Frontal cortex (tissue), 3 donors: ENCODE measurements at regions not wholly inside any gene's neighbourhood (a gene's known extent, or its start where the extent isn't known, plus 50 kb on each side); places are given as distances from the start of the nearest gene placed in this dataset.

ENCODE experiments used
- DNase-seq, 2 donors: peaks; one replicate each; pipeline ENCODE4 v3.0.0; 2012; ENCODE audit warnings: low spot score in 2 of 2
- FAIRE-seq: peaks from 2 replicates; lab custom pipeline; 2012; peaks lifted over from hg19 to GRCh38; lab: Jason Lieb, UNC
- donor health status: control.
- donor health status: control.
- donor health status: control.

DNA sequence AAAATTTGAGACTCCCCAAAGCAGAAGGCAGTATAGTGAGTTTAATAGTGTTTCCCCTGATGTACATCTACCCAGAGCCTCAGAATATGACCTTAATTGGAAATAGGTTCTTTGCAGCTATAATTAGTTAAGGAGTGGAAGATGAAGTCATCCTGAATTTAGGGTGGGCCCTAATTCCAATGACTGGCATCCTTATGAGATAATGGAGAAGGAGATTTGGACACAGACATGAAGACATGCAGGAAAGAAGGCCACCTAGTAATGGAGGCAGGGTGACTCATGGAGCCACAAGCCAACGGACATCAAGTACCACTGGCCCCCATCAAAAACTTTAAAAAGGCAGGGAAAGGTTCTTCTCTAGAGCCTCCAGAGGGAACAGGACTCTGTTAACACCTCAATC lies 308.9 kb downstream of the TXNL1 start:
- no peak for FAIRE-seq
- DNase-seq, result no peak

DNA sequence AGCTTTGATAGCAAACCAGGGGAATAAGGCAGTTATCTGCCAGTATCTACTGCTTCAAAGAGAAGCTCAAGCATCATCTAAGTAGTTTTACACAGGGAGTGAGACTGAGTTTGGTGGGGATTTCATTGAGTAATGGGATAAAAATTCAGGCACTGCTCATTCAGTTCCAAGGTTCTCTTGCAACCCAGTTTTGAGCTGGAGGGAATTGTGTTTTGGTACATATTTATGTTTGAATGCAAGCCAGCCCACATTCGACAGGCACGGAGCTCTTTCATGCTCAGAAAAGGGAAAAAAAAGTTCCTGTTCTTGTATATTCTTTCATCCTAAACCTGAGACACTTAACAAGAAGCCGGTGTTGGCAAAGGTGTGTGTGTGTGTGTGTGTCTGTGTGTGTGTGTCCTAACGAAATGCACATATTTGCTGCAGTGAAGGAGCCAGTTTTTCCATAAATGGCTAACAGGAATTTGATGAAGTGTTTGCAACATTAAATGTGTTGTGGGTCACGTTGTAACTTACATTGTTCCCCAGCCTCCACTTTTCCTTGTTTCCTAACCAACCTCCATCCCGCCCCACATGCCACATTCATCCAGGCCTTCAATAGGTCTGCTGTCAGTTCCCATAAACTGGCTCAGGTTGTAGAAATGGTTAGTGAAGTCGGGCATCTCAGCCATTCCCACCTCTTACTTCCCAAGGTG lies 311.1 kb downstream of the TXNL1 start:
- no peak for DNase-seq
- FAIRE-seq, result no peak

DNA sequence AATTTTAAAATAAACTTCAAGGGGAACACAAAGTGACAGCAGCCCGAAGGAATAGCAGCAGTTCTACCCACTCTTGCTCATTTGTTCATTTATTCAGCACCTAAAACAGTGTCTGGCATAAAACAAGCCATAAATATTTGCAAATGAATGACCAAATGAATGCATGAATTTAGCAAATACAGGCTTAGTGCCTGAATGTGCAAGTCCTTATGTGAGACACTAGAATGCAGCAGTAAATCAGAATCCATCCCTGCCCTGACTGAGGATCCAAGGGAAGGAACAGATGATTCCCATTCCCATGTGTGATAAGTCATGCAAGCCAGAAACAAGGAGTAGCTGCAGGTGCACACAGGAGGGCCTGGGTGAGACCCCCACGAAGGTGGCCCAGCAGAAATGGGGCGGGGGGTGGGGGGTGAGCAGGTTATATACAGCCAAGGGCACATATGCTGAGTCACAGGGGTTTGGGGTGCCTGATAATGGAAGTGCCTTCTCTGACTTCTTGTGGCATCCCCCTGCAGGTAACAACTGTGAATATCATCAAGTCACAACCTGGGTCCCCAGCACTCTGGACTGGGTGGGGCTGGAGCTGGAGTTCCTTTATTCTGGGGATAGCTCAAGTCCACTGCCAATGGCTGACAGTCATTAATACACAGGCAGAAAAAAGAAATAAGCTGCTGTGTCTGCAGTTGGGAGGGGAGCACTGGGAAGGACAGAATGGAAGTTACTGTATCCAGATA lies 311.9 kb downstream of the TXNL1 start:
- no peak for FAIRE-seq
- DNase-seq, result no peak

DNA sequence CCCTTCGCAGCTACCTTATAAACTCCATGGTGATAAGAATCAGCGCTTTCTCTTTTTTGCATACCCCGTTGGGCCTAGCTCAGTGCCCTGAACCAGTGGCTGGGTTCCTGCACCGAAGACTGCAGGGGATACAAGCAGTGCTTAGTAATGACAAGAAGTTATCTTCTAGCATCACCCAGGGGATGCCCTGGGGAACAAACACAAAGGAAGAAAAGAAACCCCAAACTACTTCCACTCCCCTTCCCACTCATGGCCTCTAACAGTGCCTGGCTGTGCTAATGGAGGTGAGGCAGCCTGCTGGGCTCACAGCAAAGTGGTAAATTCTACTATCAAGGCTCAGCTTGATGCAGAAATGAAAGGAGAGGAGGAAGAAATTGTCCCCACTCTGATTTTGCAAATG lies 314.7 kb downstream of the TXNL1 start:
- DNase-seq (no peak), FAIRE-seq (no peak)

DNA sequence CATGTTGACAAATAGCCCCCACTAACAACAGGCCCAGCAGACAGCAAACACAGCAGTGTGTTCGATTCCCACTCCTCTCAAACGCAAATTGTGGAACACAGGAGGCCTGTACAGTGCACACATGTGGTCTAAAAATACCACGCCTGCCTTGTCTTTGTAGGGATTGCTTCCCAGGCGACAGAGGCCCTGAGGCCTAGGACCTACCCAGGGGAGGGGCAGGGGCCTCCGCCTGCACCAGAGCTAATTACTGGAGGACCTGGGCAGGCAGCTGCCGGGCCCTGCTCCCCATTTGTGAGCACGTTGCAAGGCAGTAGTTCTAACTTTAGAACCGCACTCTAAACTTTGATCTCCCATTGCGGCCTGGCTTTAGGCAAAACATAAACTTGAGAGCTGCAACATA lies 316.0 kb downstream of the TXNL1 start:
- DNase-seq, result no peak
- no peak for FAIRE-seq

DNA sequence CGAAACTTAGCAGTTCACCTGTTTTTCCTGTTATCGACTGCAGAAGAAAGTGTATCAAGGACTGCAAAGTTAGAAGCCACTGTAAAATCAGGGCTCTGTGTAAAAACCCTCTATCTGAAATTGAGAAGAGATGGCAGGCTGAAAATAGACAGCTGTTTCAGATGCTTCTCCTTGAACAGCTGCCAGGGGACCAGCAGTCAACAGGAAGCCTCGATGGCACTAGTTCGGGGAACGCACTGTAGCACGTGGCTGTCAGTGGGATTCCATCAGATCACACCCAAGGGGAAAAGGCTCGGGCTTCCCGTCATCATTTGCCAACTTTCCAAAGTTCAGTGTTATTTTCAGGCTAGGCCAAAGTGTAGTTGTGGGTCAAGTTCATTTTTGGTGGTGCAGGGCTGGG lies 316.9 kb downstream of the TXNL1 start:
- no peak for FAIRE-seq

DNA sequence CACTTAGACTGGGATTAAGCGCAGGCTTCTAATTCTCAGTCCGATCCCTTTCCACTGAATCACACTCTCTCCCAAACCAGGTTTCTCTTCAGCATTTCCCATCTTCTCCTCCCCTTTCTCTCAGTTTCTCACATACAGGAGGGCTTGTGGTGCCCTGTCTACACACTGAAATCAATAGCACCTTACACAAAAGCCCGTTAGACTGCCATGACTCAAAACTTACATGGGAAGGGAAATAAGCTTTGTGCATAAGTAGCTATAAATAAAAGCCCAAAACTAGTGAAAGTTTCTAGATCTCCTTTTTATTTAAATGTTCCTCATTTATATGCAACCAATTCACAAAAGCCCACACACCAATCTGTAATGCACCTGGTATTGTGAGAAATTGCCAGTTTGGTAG lies 318.4 kb downstream of the TXNL1 start:
- DNase-seq (no peak), FAIRE-seq (no peak)

More for the DNA sequence above, 316.9 kb downstream of the TXNL1 start:
- DNase-seq, result no peak

DNA sequence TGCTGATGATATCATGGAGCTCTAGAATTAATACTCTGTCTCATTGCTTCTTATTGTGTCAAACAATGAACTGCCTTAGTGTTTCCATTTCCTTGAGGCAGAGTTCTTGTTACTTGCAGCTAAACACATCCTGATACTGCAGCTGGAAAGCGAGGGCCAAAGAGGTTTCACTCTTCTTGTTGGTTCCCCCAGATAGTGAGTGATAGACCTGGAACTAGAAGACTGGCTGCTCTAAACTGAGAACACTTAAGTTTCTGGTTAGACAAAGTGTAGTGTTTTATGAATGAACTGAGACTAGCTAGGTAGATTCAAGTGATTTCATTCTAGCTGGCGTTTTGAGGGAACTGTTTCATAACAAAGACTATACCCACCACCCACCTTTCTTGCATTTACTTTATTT lies 321.7 kb downstream of the TXNL1 start:
- DNase-seq, result no peak
- FAIRE-seq, result no peak

DNA sequence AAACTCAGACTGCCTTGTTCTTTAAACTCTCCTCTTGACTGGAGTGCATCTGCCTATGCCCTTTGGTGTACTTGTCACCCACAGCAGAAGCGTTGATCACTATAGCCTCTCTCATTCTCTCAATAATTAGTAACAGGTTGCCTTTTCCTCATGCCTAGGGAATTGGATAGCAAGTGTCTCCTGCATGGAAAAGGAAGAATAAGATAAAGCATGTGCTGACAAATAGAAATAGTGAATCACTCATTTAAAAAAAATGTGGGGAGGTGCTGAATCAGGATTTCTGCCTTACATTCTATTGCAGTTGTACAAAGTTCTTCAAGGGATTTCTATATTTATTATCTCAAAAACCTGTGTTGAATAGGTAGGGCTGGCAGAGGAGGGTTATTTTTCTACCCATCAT lies 323.0 kb downstream of the TXNL1 start:
- no peak for FAIRE-seq

DNA sequence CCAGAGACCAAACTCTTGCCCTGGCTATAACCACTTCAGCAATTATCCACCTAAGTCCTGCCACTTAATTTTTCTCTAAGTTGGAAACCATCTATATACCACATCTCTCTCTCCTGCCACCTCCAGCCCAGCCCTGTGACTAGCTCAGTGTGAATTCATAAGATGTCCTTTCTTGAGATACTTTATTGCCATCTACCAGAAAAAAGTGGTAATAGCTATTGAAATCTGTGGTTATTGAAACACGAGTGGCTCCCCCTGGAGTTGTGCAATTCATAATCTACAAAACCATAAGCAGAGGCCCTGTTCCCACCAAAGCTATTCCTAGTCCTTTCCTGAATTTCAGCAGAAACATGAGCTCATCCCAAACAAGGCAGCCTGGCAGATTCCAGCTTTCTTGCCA lies 324.0 kb downstream of the TXNL1 start:
- FAIRE-seq (no peak), DNase-seq (no peak)

More for the DNA sequence above, 323.0 kb downstream of the TXNL1 start:
- DNase-seq, result no peak

DNA sequence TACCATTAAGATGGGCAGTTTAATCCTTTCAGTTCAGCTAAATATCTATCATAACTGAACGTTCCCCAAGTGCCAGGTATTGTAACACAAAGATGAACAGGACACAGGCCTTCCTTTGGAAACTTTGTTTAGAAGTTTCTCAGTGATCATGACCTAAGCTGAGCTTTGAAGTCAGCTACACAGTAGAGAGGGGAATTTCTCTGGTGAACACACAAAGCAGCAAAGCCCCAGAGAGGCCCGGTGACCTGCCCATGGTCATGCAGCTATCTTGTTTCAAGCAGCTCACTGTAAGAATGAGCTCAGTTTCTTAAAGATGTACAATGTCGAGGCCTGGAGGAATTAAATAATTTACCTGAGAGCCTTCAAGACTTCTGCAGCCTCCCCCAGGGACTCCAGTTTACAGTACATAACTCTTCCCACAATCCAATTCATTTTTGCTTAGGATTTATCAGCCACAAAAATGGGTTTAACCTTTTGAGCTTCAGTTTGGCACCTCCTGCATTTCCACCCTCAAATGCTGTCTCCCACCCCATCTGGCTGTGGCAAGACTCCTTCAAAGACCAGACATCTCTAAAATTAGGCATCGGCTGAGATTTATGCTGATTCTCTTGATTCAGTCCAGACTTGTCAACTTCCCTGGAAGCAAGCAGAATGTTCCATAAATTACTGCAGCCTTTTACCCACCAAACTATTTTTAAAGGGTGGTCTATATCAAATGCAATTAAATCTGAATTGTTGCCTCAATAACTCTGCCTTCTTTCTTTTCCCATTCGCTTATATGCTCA lies 325.6 kb downstream of the TXNL1 start:
- FAIRE-seq (no peak), DNase-seq (no peak)

DNA sequence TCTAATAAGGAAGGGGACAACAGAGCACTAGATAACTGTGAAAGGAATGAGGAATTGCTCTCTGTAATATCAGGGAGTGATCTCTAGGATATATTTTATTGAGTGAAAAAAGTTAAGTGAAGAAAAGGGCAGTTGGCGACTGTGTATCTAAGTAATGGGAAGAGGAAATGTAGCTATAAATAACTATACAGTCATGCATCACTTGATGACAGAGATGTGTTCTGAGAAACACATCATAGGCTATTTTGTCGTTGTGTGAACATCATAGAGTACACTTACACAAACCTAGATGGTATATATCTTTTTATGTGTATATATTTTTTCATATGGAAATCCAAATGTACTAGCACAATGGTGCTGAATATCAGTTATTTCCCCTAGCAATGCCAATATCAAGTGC lies 329.3 kb downstream of the TXNL1 start:
- no peak for FAIRE-seq
- no peak for DNase-seq

DNA sequence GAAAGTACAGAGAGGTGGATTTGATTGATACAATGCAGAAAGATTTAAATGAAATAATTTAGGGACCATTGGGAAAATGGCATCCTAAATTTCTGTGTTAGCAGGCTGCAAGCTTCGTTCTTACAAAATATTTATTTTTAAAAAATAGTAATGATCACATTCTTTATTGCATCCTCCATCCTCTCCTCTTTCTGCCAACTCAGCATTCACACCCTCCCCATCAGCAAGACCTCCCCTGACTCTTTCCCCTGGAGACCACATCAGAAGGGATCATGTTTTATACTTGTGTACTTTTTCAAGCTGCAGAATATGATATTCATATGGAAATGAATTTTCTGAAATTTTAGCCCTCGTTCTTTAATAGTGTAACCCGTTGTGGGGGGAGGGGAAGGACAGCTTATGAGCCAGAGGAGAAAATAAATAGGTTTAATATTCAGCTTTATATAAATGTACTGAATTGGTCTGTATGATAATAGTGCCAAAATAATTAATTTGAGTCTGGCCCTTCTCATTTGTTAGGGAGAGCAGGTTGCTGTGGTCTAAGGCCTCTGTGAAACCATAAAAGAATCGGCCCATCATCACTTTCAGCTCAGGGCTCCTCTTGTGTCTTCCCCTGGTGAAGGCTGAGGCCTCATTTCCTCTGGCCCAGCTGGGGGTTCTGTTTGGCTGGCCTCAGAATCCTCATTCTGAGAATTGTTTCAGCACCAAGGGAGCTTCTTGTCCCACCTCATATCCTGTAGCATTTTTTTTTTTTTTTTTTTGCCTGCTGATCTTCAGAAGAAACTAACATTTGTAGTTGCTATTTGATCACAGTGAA lies 330.8 kb downstream of the TXNL1 start:
- no peak for FAIRE-seq

DNA sequence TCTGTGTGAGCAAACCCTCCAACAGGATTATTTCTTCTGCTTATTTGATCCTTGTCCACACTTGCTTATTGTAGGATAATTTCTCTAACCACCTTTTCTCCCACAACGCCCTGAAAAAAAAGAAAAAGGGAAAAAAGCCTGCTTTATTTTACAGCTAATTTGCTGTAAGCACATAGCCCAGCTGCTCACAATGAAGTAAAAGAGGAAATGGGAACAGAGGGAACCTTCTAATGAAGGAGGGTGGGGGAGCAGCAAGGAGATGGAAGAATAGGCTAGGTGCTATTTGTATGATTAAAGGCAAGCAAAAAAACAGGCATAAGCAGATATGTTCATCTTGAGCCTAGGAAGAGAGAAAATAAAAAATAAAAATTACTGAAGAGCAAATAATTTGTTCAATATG lies 331.6 kb downstream of the TXNL1 start:
- no peak for DNase-seq
- FAIRE-seq, result no peak

More for the DNA sequence above, 330.8 kb downstream of the TXNL1 start:
- no peak for DNase-seq

DNA sequence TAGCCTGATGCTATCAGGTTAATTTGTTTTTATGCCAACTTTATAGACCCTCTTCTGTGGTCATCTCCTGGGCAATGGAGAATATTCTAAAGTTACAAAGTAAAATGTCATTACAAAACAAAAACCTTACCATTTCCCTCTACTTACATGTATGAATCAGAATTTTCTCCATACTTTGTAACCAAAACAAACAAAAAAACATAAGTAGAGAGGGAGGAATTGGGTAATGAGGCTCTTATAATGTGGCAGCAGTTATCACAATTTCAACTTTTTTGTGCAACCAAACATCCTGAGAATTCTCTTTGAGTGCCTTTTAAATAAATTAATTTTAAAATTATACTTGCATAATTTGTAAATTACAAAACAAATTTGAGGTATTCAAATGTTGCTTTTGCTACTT lies 332.8 kb downstream of the TXNL1 start:
- FAIRE-seq (no peak), DNase-seq (no peak)

DNA sequence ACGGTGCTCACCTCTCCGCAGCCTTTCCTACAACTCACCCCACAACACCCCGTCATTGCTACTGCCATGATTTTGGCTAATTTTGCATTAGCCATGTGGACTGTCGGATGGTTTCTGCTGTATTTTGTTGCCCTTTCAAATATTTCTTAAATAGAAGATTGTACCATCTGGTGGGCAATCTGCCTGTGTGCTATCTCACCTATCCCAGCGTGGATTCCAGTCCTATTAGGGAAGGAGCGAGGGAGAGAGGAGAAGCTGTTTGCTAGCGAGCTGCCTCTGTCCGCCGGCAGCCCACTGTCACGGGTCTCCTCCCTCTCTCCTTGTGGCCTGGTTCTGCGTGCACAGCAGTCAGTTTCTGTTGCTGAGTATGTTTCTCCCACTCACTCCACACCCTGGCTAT lies 336.2 kb downstream of the TXNL1 start:
- no peak for FAIRE-seq
- no peak for DNase-seq

DNA sequence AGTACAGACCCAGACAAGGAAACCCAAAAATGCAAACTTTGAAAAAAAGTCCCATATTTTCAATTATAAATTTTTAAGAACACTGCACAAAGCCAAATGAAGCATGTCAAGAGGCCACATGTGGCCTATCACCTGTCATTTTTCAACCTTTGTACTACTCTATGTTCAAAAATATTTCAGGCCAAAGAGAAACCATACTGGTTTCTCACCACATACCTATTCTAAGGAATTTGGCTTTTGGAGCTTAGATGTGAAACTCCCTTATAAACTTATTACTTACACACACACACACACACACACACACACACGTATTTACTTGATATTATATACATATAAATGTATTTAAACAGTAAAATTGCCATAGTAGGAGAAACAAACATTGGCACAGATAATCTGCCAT lies 338.7 kb downstream of the TXNL1 start:
- FAIRE-seq (no peak), DNase-seq (no peak)

DNA sequence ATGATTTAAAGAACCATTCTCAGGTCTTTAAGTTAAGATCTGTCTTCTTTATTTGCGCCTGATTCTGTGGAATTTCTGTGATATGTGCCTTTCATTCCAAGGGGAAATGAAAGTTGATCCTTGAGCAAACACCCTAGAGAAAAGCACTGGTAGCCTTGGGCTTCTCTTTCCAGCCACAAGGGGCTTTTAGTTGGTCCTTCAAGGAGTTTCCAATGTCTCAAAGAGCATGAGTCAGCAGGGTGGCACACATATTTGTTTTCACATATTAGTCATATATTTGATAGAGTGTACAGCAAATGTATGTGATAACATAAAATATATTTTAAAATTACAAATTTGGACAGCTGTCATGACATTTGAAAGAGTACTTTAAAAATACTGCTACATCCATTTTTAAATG lies 339.5 kb downstream of the TXNL1 start:
- FAIRE-seq, result no peak
- DNase-seq, result no peak

DNA sequence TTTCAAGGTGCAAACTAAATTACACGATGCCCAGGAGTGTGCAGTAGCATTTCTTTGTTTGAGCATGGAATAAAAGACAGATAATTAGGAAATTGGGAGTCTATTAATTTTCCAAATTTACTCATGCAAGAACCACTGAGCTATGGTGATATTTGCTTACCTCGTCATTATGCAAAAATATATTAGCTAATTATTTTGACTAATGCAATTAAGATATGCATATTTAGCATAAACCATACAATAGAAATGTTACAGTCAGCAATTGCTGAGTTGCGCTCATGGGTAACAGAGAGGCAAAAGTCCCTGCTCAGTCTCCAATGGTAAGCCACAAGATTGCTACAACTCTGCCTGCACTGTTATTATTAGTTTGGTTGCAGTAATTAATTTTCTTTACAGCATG lies 342.0 kb downstream of the TXNL1 start:
- FAIRE-seq (no peak), DNase-seq (no peak)

DNA sequence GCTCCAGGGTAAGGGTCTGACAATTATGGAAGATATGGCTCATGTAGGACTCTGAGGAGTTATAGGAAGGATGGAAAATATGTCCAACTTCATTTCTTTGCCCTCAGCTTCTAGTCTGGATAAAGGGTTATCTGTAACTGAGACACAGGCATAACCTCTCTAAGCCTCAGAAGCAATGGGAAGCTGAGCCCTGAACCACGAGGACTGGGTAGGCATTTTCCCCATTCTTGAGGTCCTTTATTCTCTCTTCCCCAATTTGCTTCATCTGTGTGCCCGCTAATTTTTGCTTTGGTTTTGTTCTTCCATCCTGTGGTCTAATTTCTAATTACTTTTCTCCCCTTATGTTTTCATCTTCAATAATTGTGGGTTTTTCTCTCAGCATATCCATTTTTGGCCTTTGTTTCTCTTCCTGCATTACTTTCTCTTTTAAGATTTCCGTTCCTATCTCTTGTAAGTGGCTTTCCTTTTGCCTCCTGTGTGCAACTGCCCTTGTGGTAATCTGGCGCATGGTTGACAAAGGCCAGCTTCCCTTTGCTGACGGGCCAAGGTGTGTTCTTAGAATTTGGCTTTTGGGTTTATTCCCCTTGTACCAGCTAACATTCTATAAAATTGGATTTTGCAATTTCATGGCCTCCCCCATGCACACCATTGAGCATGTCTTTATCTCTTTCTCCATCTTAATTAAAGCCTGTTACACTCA lies 343.8 kb downstream of the TXNL1 start:
- FAIRE-seq, result no peak

More for the DNA sequence above, 343.8 kb downstream of the TXNL1 start:
- DNase-seq, result no peak
